Osteocyte (in vitro differentiated cells): ENCODE measurements at regions not wholly inside any gene's neighbourhood (a gene's known extent, or its start where the extent isn't known, plus 50 kb on each side); places are given as distances from the start of the nearest gene placed in this dataset.

Experiments
- DNase-seq: peaks from one replicate; pipeline ENCODE4 v3.0.0; 2021; ENCODE audit warnings: mixed read lengths; ENCODE audit not compliant: unreplicated experiment; ENCODE audit errors: extremely low spot score
- H3K27ac Mint-ChIP-seq: one replicate; pipeline ENCODE4 v1.8.0; 2021; ENCODE audit warnings: mild to moderate bottlenecking, mixed read lengths; ENCODE audit not compliant: unreplicated experiment
- H3K27me3 Mint-ChIP-seq: one replicate; pipeline ENCODE4 v1.8.0; 2021; ENCODE audit warnings: mixed read lengths; ENCODE audit not compliant: unreplicated experiment
- H3K36me3 Mint-ChIP-seq: one replicate; pipeline ENCODE4 v1.8.0; 2021; ENCODE audit warnings: mixed read lengths; ENCODE audit not compliant: unreplicated experiment
- H3K4me1 Mint-ChIP-seq: one replicate; pipeline ENCODE4 v1.8.0; 2021; ENCODE audit warnings: mixed read lengths; ENCODE audit not compliant: unreplicated experiment
- H3K4me3 Mint-ChIP-seq: one replicate; pipeline ENCODE4 v1.8.0; 2021; ENCODE audit warnings: mild to moderate bottlenecking, moderate library complexity, mixed read lengths; ENCODE audit not compliant: unreplicated experiment
- H3K9me3 Mint-ChIP-seq: one replicate; pipeline ENCODE4 v1.8.0; 2021; ENCODE audit warnings: mixed read lengths; ENCODE audit not compliant: unreplicated experiment
- CTCF ChIP-seq: fragments of 200-600 bp; sonication (generic); IDR thresholded peaks from 2 replicates; pipeline ENCODE4 v1.5.0; 2021; ENCODE audit warnings: antibody characterized with exemption, mild to moderate bottlenecking, moderate library complexity

DNA sequence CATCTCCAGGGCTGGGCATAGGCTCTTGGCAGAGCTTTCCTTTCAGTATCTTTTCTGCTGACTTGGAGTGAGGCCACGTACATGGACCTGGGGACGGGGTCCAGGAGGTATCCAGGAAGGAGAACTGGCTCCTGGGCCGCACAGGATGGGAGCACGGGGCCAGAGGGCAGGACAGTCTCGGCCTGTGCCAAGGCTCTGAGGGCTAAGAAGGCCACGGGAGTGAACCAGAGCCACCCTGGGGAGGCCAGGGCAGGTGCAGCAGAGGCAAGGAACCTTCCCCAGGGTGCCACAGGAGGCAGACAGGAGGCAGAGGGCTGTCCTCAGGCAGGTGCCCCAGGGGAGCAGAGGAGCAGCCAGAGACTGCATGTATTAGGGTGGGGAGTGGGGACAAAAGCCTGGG, 50.3 kb downstream of the PLXNA1 start:
- Mint-ChIP-seq H3K36me3 (peaks cover 19% of the 10 kb centered on the region), H3K27ac (no peak overlapping the region), H3K4me1 (peaks cover 21% of the 10 kb centered on the region), H3K27me3 (no peaks in the 10 kb centered on the region), H3K4me3 (no peak overlapping the region), H3K9me3 (no peaks in the 10 kb centered on the region)
- no peak for DNase-seq
- TF ChIP-seq CTCF = no peak

DNA sequence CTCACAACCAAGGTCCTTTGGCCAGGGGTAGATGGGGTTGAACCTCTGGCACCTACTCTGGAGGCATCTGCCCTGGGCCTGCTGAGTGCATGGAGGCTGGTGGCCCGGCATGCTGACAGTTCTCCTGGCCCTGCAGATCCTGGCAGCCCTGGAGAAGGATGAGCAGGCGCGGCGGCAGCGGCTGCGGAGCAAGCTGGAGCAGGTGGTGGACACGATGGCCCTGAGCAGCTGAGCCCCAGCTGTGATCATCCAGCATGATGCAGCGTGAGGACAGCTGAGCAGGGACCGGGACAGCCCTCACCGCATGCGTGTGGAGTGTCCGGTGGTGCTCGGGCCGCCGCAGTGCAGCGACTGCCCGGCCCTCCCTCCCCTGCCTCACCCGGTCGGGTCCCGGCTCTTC, 50.9 kb downstream of the PLXNA1 start:
- no peak for DNase-seq
- Mint-ChIP-seq H3K9me3 (no peaks in the 10 kb centered on the region), H3K27me3 (no peaks in the 10 kb centered on the region), H3K36me3 (peaks cover 19% of the 10 kb centered on the region), H3K4me1 (peaks cover 21% of the 10 kb centered on the region), H3K4me3 (no peak overlapping the region), H3K27ac (no peak overlapping the region)
- no peak for TF ChIP-seq CTCF

GRCh38 chr3:127034195-127034989, 51.5 kb downstream of the PLXNA1 start:
- peak overlapping the region; percentile 66 for H3K27ac Mint-ChIP-seq
- no peaks in the 10 kb centered on the region for H3K9me3 Mint-ChIP-seq
- H3K4me1 Mint-ChIP-seq = peaks cover 21% of the 10 kb centered on the region
- TF ChIP-seq CTCF = no peak
- no peak overlapping the region for H3K4me3 Mint-ChIP-seq
- H3K27me3 Mint-ChIP-seq = no peaks in the 10 kb centered on the region
- no peak for DNase-seq
- H3K36me3 Mint-ChIP-seq = peaks cover 19% of the 10 kb centered on the region

DNA sequence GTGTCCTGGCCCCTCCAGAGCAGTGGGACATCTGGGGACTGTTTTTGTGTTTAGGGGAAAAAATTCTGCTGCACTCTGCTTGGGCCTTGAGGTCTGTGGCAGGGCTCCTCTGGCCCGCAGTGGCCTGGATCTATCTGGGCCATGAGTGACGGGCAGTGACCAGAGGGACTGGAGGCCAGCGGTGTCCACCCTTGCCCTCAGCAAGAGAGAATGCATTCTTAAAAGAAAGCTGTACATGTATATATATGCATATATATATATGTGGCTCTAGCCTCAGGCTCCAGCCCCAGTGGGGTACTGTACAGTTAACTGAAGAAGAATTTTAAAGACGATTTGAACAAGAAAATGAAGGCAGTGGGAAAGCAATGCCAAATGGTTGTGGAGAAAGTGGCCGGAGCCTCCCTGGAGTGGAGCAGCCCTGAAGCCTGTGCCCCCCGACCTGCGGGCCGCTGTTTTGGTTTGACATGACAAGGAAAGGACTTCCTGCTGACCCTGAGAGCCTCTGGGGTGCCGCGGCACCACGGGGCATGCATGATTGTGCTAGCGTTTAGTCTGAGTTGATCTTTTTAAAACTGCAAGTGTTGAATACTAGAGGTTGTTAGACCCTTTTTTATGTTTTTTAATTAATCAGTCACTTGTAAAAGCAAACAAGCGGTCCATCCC, 52.2 kb downstream of the PLXNA1 start:
- H3K9me3 Mint-ChIP-seq = no peaks in the 10 kb centered on the region
- H3K27me3 Mint-ChIP-seq = no peaks in the 10 kb centered on the region
- peaks cover 19% of the 10 kb centered on the region for H3K36me3 Mint-ChIP-seq
- H3K4me3 Mint-ChIP-seq = no peak overlapping the region
- H3K27ac Mint-ChIP-seq = peak overlapping the region; percentile 66
- TF ChIP-seq CTCF = no peak
- H3K4me1 Mint-ChIP-seq = peaks cover 21% of the 10 kb centered on the region
- DNase-seq = no peak

DNA sequence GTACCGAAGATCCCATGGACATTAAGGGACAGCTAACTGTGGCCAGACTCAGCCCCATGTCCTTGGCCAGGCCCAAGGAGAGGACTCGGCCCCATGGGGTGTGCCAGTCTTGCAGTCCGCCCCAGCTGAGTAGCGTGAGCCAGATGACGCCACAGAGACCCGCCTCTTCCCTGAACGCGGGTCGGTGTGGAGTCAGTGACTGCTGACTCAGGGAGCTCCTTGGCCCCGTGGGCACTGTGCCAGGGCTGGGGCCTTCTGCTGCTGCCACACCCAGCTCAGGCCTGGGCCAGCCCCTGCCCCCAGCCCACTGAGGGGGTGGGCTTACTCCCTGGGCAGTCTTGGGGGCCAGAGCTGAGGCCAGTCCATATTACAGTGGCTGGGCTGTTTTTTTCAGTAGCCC, 52.8 kb downstream of the PLXNA1 start:
- no peak for TF ChIP-seq CTCF
- H3K4me1 Mint-ChIP-seq = peaks cover 21% of the 10 kb centered on the region

More for the DNA sequence above, 52.8 kb downstream of the PLXNA1 start:
- Mint-ChIP-seq H3K27ac (peak overlapping the region; percentile 66), H3K36me3 (peaks cover 19% of the 10 kb centered on the region), H3K9me3 (no peaks in the 10 kb centered on the region), H3K4me3 (no peak overlapping the region), H3K27me3 (no peaks in the 10 kb centered on the region)
- no peak for DNase-seq
